DOHH2 (cell line): ENCODE measurements at regions not wholly inside any gene's neighbourhood (a gene's known extent, or its start where the extent isn't known, plus 50 kb on each side); places are given as distances from the start of the nearest gene placed in this dataset.

Source experiments
- H3F3A ChIP-seq: fragments of 200-600 bp; sonication (generic), shearing (Covaris generic); 2 replicates; pipeline ENCODE4 v1.6.0; 2016; ENCODE audit warnings: antibody characterized with exemption, mild to moderate bottlenecking; ENCODE audit not compliant: control insufficient read depth, insufficient read depth
- H3K27ac ChIP-seq: fragments of 200-600 bp; sonication (generic); 2 replicates; pipeline ENCODE4 v1.5.1; 2014; ENCODE audit warnings: low read depth, mild to moderate bottlenecking, low read length, moderate library complexity
- H3K27me3 ChIP-seq: fragments of 200-600 bp; sonication (generic); 2 replicates; pipeline ENCODE4 v1.6.1; 2014; ENCODE audit warnings: mild to moderate bottlenecking, low read length, mixed read lengths; ENCODE audit not compliant: control insufficient read depth
- H3K36me3 ChIP-seq: fragments of 200-600 bp; sonication (generic); 2 replicates; pipeline ENCODE4 v1.6.1; 2014; ENCODE audit warnings: mild to moderate bottlenecking, low read length, moderate library complexity, mixed read lengths; ENCODE audit not compliant: control insufficient read depth
- H3K4me1 ChIP-seq: fragments of 200-600 bp; sonication (generic); 2 replicates; pipeline ENCODE4 v1.6.1; 2014; ENCODE audit warnings: mild to moderate bottlenecking, low read length, mixed read lengths; ENCODE audit not compliant: control insufficient read depth
- H3K4me2 ChIP-seq: fragments of 200-600 bp; sonication (generic); 2 replicates; pipeline ENCODE4 v1.6.0; 2014; ENCODE audit warnings: mild to moderate bottlenecking, low read length, moderate library complexity
- H3K4me3 ChIP-seq: fragments of 200-600 bp; sonication (generic); 2 replicates; pipeline ENCODE4 v1.5.1; 2014; ENCODE audit warnings: mild to moderate bottlenecking, low read length, mixed read lengths
- H3K79me2 ChIP-seq: fragments of 200-600 bp; sonication (generic); 2 replicates; pipeline ENCODE4 v1.6.1; 2014; ENCODE audit warnings: mild to moderate bottlenecking, low read length, mixed read lengths; ENCODE audit not compliant: control insufficient read depth
- H3K9me2 ChIP-seq: fragments of 200-600 bp; sonication (generic); replicated peaks from 2 replicates; pipeline ENCODE4 v1.6.1; 2014; ENCODE audit warnings: mild to moderate bottlenecking, low read length, mixed read lengths; ENCODE audit not compliant: control insufficient read depth
- H3K9me3 ChIP-seq: fragments of 200-600 bp; sonication (generic); 2 replicates; pipeline ENCODE4 v1.6.1; 2014; ENCODE audit warnings: antibody characterized with exemption, low read length, mixed read lengths; ENCODE audit not compliant: control insufficient read depth, insufficient read depth
- H4K20me1 ChIP-seq: fragments of 200-600 bp; sonication (generic); 2 replicates; pipeline ENCODE4 v1.6.0; 2014; ENCODE audit warnings: low read depth, mild to moderate bottlenecking, antibody characterized with exemption, low read length, moderate library complexity; ENCODE audit not compliant: control insufficient read depth, insufficient read depth
- CTCF ChIP-seq: fragments of 200-600 bp; sonication (generic); IDR thresholded peaks from one replicate; pipeline ENCODE4 v1.5.1; 2014; ENCODE audit warnings: antibody characterized with exemption, mild to moderate bottlenecking, low read depth, low read length; ENCODE audit not compliant: poor library complexity, severe bottlenecking
- EZH2phosphoT487 ChIP-seq: fragments of 200-600 bp; sonication (generic); IDR thresholded peaks from 2 replicates; pipeline ENCODE4 v1.6.1; 2017; ENCODE audit warnings: borderline replicate concordance, mild to moderate bottlenecking, antibody characterized with exemption, low read length, moderate library complexity, mixed read lengths

- Histone ChIP-seq H3K27me3 (no peaks in the 10 kb centered on the region), H3K4me2 (no peak overlapping the region), H3F3A (peaks cover 9% of the 10 kb centered on the region), H3K9me3 (peaks cover 7% of the 10 kb centered on the region; the same call in 1 of the 2 replicates), H3K79me2 (no peaks in the 10 kb centered on the region), H3K36me3 (no peaks in the 10 kb centered on the region), H3K4me1 (peaks cover 55% of the 10 kb centered on the region), H4K20me1 (no peaks in the 10 kb centered on the region), H3K9me2 (no peaks in the 10 kb centered on the region), H3K27ac (peak overlapping the region; percentile 2; the same call in 1 of the 2 replicates), H3K4me3 (no peak overlapping the region)
- TF ChIP-seq CTCF (no peak), EZH2phosphoT487 (no peak)
Observed at GRCh38 chr2:195333869-195334268, 323.2 kb upstream of the SLC39A10 start.

GRCh38 chr2:195331966-195332365, 325.1 kb upstream of the SLC39A10 start:
- TF ChIP-seq CTCF = no peak
- TF ChIP-seq EZH2phosphoT487 = no peak

GRCh38 chr2:195331129-195331528, 325.9 kb upstream of the SLC39A10 start:
- H4K20me1 ChIP-seq = no peaks in the 10 kb centered on the region
- no peak for TF ChIP-seq EZH2phosphoT487
- no peak for TF ChIP-seq CTCF
- no peaks in the 10 kb centered on the region for H3K9me2 ChIP-seq
- peak overlapping the region; percentile 77 for H3K27ac ChIP-seq
- peak overlapping the region; percentile 46 for H3K4me3 ChIP-seq
- no peaks in the 10 kb centered on the region for H3K27me3 ChIP-seq
- no peaks in the 10 kb centered on the region for H3K36me3 ChIP-seq
- H3K9me3 ChIP-seq = peaks cover 7% of the 10 kb centered on the region; the same call in 1 of the 2 replicates
- peaks cover 9% of the 10 kb centered on the region for H3F3A ChIP-seq
- H3K79me2 ChIP-seq = no peaks in the 10 kb centered on the region
- H3K4me1 ChIP-seq = peaks cover 57% of the 10 kb centered on the region
- peak overlapping the region; percentile 58 for H3K4me2 ChIP-seq

More at GRCh38 chr2:195331966-195332365, 325.1 kb upstream of the SLC39A10 start:
- peaks cover 7% of the 10 kb centered on the region; the same call in 1 of the 2 replicates for H3K9me3 ChIP-seq
- H3K27me3 ChIP-seq = no peaks in the 10 kb centered on the region
- H3K4me2 ChIP-seq = no peak overlapping the region
- no peak overlapping the region for H3K4me3 ChIP-seq
- H3K36me3 ChIP-seq = no peaks in the 10 kb centered on the region
- H3K9me2 ChIP-seq = no peaks in the 10 kb centered on the region
- H3K27ac ChIP-seq = no peak overlapping the region
- H3F3A ChIP-seq = peaks cover 9% of the 10 kb centered on the region
- peaks cover 53% of the 10 kb centered on the region for H3K4me1 ChIP-seq
- H4K20me1 ChIP-seq = no peaks in the 10 kb centered on the region
- no peaks in the 10 kb centered on the region for H3K79me2 ChIP-seq
